OCI-LY3 (cell line): ENCODE measurements at regions not wholly inside any gene's neighbourhood (a gene's known extent, or its start where the extent isn't known, plus 50 kb on each side); places are given as distances from the start of the nearest gene placed in this dataset.

Experiments
- CTCF ChIP-seq: fragments of 200-600, 300-600 bp; sonication (generic); IDR thresholded peaks from 2 replicates; pipeline ENCODE4 v1.5.1; 2014; ENCODE audit warnings: antibody characterized with exemption, low read length, low read depth
- EZH2phosphoT487 ChIP-seq: fragments of 200-600 bp; shearing (Covaris generic); IDR thresholded peaks from 2 replicates; pipeline ENCODE4 v1.6.1; 2018; ENCODE audit warnings: antibody characterized with exemption, mixed run types, low read depth

GRCh38 chr9:113677057-113677456 is 199.1 kb upstream of the ZNF618 start:
- TF ChIP-seq CTCF (no peak), EZH2phosphoT487 (no peak)
